Gastrocnemius medialis (tissue), 4 donors: ENCODE measurements at regions not wholly inside any gene's neighbourhood (a gene's known extent, or its start where the extent isn't known, plus 50 kb on each side); places are given as distances from the start of the nearest gene placed in this dataset.

Experiments
- CTCF ChIP-seq, 5 experiments: fragments of 450-650 bp in 3 of 5; fragments of 200-600 bp in 2 of 5; sonication (generic) in 2 of 5; IDR thresholded peaks in 4 of 5; conservative IDR thresholded peaks in 1 of 5; 1 replicate in 4 of 5; 2 replicates in 1 of 5; pipeline ENCODE4 v1.5.1; 2016 to 2019; ENCODE audit warnings: antibody characterized with exemption in 5 of 5, mild to moderate bottlenecking in 3 of 5, moderate library complexity in 3 of 5
- POLR2A ChIP-seq, 2 donors: fragments of 450-650 bp; IDR thresholded peaks; one replicate each; pipeline ENCODE4 v1.6.1; 2017; ENCODE audit warnings: antibody characterized with exemption in 2 of 2, mild to moderate bottlenecking in 2 of 2, moderate library complexity in 2 of 2

DNA sequence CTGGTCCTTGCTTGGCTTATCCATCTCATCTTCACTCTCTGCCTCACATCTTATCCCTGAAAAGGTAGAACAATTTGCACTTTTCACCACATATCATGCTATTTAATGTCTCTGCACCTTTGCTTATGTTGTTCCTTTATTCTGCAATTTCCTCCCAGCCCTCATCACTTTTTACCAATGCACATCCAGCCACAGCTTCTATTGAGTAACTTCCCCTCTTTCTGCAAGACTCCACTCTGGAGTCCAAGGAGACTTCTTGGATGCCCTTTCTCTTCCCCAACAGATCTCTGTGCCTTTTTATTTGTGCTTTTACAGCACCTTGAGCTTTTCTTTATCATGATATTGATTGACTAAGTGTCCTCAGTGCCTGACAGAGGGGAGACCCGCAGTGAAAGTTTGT is 797.1 kb downstream of the VRK1 start:
- TF ChIP-seq CTCF (IDR thresholded peaks at IDR 0.05 in 4 of 5, conservative IDR thresholded peaks at IDR 0.05 in 1 of 5), result no peak
- TF ChIP-seq POLR2A (IDR thresholded peaks at IDR 0.05), result no peak
